Pulmonary artery endothelial cell (primary cell): ENCODE measurements at regions not wholly inside any gene's neighbourhood (a gene's known extent, or its start where the extent isn't known, plus 50 kb on each side); places are given as distances from the start of the nearest gene placed in this dataset.

Experiments used
- DNase-seq: peaks from one replicate; pipeline ENCODE4 v3.0.0-alpha.2; 2011; ENCODE audit warnings: low read depth, low spot score

DNA sequence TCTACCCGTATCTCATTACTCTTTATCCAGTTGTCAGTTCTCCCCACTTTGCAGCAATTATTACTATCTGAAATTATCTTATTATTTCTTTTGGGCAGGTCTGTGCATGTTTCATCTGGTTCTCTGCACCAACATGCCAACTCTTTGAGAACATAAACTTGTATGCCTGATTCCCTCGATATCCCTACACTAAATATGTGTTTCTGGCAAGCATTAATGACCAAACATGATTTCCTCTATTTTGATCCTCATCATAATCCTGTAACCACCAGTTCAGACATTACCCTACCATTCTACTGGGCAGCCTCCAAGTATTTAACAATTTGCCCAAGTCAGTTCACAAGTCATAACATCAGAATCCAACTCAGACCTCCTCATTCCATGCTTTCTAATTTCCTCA, 426.1 kb downstream of the FOXO1 start:
- no peak for DNase-seq

DNA sequence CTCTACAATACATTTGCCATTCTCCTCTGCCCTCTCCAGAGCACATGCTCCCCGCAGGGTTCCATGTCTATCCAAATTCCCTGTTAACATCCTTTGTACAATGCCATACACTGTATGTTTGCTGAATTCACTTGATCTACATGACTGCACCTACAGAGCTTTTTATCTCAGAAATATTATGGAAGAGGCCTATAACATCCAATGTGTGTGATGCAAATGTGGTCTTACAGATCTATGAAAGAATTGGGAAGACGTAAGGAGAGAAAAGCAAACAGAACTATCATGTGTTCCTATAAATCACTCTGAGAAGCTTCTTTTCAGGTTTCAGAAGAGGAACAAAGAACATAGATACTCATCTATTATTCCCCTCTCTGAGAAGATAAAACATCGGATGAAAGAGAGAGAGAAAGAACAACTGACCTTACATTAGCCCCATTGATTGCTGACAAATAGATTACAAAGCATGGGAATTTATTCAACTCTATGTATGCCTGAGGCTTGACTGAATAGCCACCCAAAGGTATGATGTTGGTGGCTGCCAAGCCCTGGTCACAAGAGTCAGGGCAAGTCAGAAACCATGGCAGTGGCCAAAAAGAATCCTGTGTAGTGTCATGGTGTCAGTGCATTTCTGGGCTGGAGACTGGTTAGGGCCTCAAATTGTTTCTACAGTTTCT, 425.2 kb downstream of the FOXO1 start:
- no peak for DNase-seq

- DNase-seq: no peak
These were observed 423.4 kb downstream of the FOXO1 start for GRCh38 chr13:40243047-40243446.

- DNase-seq: no peak
These were observed 422.5 kb downstream of the FOXO1 start for GRCh38 chr13:40243982-40244381.

GRCh38 chr13:40245567-40245966, 420.9 kb downstream of the FOXO1 start:
- no peak for DNase-seq

GRCh38 chr13:40247845-40248244, 418.6 kb downstream of the FOXO1 start:
- no peak for DNase-seq

DNA sequence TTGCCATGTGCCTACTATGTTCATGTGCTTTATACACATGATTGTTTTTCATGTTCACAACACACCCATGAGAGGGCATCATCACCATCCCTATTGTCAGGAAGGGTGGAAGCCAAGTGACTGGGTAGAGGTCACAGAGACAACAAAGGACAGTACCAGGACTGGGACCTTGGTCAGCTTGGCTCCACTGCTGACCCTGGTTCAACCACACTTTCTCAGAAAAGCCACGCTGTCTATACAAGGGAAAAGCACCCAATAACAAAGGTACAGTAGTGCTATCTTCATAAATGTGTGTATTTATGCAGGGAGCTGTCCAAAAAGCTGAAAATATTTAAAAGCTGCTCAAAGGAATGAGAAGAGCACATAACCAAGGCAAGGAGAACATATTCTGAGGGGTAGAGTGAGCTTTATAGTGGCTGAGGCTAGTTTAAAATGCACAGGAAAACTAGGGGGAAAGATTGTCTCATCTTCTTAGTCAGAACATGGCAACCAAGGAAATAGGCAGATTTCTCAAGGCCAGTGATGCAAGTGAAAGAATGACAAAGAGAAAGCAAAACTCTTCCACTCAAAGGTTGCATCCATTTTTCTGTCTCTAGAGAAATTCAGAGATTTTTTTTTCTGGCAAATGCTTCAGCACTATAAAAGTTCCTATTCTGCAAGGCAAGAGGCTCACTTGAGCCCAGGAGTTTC, 415.0 kb downstream of the FOXO1 start:
- DNase-seq: no peak

- no peak for DNase-seq
These were observed 414.2 kb downstream of the FOXO1 start for GRCh38 chr13:40252241-40252640.

DNA sequence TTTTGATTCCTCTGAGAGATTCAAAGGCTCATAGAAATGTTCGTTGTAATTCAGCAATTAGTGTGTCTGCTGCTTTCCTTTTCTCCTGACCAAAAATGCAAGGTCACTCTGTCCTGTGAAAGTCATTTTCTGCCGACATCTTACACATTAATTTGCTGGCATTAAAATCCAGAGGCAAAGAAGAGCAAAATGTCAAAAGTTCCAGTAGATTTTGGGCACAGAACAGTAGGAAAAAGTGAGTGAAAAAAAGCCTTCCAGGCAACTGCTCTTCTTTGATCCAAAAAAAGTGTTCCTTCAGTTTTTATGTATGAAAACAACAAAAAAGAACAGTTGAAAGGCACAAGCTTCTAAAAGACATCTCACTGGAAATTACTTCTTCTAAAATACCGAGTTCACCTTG, 413.8 kb downstream of the FOXO1 start:
- DNase-seq: no peak

GRCh38 chr13:40254394-40254793, 412.0 kb downstream of the FOXO1 start:
- DNase-seq: no peak

- DNase-seq: peak; percentile 13
These were observed 410.9 kb downstream of the FOXO1 start for GRCh38 chr13:40255551-40255950.

- DNase-seq: no peak
These were observed 406.5 kb downstream of the FOXO1 start for GRCh38 chr13:40259899-40260298.

GRCh38 chr13:40261336-40261735, 405.1 kb downstream of the FOXO1 start:
- no peak for DNase-seq

DNA sequence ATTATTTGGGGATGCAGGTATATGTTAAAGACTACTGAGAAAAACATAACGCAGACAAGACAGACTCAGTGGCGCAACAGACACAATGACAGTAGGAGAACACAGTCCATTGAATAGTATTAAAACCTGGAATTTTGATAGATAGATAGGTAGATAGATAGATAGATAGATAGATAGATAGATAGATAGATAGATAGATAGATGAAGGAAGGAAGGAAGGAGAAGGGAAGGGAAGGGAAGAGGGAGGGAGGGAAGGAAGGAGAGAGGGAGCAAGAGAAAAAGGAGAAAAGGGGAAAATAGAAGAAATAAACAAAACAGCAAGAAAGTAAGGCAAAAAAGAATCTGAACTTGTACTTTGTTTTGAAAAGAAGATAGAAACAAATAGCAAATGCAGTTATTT, 404.5 kb downstream of the FOXO1 start:
- no peak for DNase-seq

GRCh38 chr13:40269086-40269485, 397.4 kb downstream of the FOXO1 start:
- DNase-seq: no peak

GRCh38 chr13:40270726-40271125, 395.7 kb downstream of the FOXO1 start:
- DNase-seq: no peak

GRCh38 chr13:40271271-40271885, 395.1 kb downstream of the FOXO1 start:
- DNase-seq: peak; percentile 30

GRCh38 chr13:40271931-40272775, 394.3 kb downstream of the FOXO1 start:
- peak; percentile 27 for DNase-seq

DNA sequence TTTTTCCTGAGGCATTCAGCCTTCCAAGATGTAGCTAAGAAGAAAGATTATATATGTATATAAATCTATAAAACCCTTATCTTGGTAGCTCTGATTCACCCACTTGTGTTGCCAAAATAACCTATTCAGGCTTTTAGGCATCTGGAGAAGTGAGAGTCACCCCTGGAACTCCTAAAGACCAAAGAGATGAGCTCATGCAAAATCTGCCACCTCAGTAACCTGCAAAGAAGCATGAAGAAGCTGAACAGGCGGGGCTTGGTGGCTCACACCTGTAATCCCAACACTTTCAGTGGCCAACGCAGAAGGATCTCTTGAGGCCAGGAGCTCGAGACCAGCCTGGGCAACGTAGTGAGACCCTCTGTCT, 393.7 kb downstream of the FOXO1 start:
- no peak for DNase-seq

DNA sequence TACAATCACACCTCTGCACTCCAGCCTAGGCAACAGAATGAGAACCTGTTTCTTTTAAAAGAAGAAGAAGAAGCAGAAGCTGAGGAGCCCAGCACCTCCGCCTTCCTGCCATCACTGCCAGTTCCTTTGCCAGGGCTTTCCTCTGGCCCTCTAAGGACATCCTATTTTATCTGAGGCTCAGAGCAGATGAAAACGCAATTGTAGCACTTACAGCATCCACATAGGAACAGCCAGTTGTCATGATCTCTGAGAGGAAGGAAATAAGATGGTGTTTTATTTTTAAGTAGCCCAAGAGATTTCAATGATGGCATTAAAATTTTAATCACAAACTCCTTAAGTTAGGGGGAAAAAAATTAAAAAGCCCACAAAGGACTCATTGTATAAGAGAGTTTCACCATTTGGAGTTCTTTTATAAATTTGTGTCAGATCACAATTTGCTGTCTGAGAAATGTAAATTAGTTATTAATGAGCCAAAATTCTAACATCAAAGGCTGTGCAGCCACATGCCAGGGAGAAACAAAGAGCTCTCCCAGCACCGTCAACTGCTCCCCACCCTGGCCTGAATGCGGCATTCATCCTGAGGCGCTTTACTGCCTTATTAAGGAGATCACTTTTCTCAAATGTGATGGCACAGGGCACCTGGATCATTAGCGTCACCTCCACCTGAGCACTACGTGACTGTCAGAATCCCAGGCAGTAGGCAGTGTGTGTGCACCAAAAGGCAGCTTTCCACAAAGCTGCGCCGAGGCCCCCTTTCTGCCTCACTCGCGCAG, 393.0 kb downstream of the FOXO1 start:
- DNase-seq: no peak

DNA sequence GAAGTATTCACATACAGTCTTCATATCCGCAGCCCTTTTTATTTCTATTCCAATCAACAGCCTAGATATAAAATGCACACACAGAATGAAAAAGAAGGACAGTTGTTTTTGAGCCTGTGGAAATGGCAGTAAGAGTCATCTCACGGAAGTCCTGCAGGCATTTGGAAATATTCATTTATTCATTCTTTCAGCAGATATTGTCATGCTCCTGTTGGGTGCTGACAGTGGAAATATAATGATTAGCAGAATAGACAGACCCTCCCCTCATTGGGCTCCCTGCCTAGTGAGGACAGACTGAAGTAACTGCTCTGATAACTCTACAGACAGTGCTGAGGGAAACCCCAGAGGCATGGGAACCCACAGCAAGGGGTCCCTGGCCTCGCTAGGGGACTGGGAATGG, 392.3 kb downstream of the FOXO1 start:
- DNase-seq: no peak
